Smooth muscle cell (in vitro differentiated cells): ENCODE measurements at regions not wholly inside any gene's neighbourhood (a gene's known extent, or its start where the extent isn't known, plus 50 kb on each side); places are given as distances from the start of the nearest gene placed in this dataset.

ENCODE experiments used
- DNase-seq: peaks from one replicate; lab custom pipeline; 2025; ENCODE audit not compliant: unreplicated experiment; lab: John Stamatoyannopoulos, UW
- H2AFZ ChIP-seq: fragments of 200-600 bp; sonication (generic); 2 replicates; pipeline ENCODE4 v1.6.0; 2016; ENCODE audit warnings: antibody characterized with exemption, low read depth, mild to moderate bottlenecking
- H3F3A ChIP-seq: fragments of 200-600 bp; sonication (generic); 2 replicates; pipeline ENCODE4 v1.6.0; 2017; ENCODE audit warnings: antibody characterized with exemption, low read depth
- H3K27ac ChIP-seq: fragments of 200-600 bp; sonication (generic); 2 replicates; pipeline ENCODE4 v1.5.1; 2016; ENCODE audit warnings: low read depth, mild to moderate bottlenecking
- H3K27me3 ChIP-seq: fragments of 200-600 bp; sonication (generic); 2 replicates; pipeline ENCODE4 v1.6.1; 2016; ENCODE audit warnings: low read depth, mild to moderate bottlenecking
- H3K36me3 ChIP-seq: fragments of 200-600 bp; sonication (generic); 2 replicates; pipeline ENCODE4 v1.5.1; 2016; ENCODE audit warnings: low read depth
- H3K4me1 ChIP-seq: fragments of 200-600 bp; sonication (generic); 2 replicates; pipeline ENCODE4 v1.5.1; 2016; ENCODE audit warnings: low read depth
- H3K4me2 ChIP-seq: fragments of 200-600 bp; sonication (generic); 2 replicates; pipeline ENCODE4 v1.6.0; 2016; ENCODE audit warnings: mild to moderate bottlenecking
- H3K4me3 ChIP-seq: fragments of 200-600 bp; sonication (generic); 2 replicates; pipeline ENCODE4 v1.5.1; 2016; ENCODE audit warnings: mild to moderate bottlenecking
- H3K79me2 ChIP-seq: fragments of 200-600 bp; sonication (generic); 2 replicates; pipeline ENCODE4 v1.6.0; 2016; ENCODE audit warnings: low read depth, mild to moderate bottlenecking
- H3K9ac ChIP-seq: fragments of 200-600 bp; sonication (generic); 2 replicates; pipeline ENCODE4 v1.6.0; 2016; ENCODE audit warnings: low read depth
- H3K9me3 ChIP-seq: fragments of 200-600 bp; sonication (generic); replicated peaks from 2 replicates; pipeline ENCODE4 v1.5.1; 2016; ENCODE audit warnings: low read depth
- H4K20me1 ChIP-seq: fragments of 200-600 bp; sonication (generic); 2 replicates; pipeline ENCODE4 v1.6.0; 2016; ENCODE audit warnings: low read depth
- WGBS: methylation state at CpG from one replicate; pipeline ENCODE4 v1.1.7; 2016; ENCODE audit warnings: low lambda C conversion rate; 5-methylcytosine and 5-hydroxymethylcytosine counted together
- TF ChIP-seq, protein P1 (sequence below): fragments of 200-600 bp; sonication (generic); IDR thresholded peaks from 2 replicates; pipeline ENCODE4 v1.5.1; 2017; ENCODE audit warnings: borderline replicate concordance, mild to moderate bottlenecking, antibody characterized with exemption; ENCODE audit not compliant: insufficient read depth, poor library complexity, severe bottlenecking

GRCh38 chr13:79194727-79195126 lies 211.3 kb downstream of the RBM26 start:
- Histone ChIP-seq H3K27me3 (no peaks in the 10 kb centered on the region), H3K27ac (no peak overlapping the region), H3K79me2 (no peaks in the 10 kb centered on the region), H3K9ac (no peak overlapping the region), H3K4me3 (no peak overlapping the region), H2AFZ (no peak overlapping the region), H3F3A (no peaks in the 10 kb centered on the region), H4K20me1 (no peaks in the 10 kb centered on the region), H3K4me1 (peaks cover 3% of the 10 kb centered on the region), H3K4me2 (no peak overlapping the region), H3K36me3 (no peaks in the 10 kb centered on the region), H3K9me3 (no peaks in the 10 kb centered on the region)
- TF ChIP-seq, protein P1, sequence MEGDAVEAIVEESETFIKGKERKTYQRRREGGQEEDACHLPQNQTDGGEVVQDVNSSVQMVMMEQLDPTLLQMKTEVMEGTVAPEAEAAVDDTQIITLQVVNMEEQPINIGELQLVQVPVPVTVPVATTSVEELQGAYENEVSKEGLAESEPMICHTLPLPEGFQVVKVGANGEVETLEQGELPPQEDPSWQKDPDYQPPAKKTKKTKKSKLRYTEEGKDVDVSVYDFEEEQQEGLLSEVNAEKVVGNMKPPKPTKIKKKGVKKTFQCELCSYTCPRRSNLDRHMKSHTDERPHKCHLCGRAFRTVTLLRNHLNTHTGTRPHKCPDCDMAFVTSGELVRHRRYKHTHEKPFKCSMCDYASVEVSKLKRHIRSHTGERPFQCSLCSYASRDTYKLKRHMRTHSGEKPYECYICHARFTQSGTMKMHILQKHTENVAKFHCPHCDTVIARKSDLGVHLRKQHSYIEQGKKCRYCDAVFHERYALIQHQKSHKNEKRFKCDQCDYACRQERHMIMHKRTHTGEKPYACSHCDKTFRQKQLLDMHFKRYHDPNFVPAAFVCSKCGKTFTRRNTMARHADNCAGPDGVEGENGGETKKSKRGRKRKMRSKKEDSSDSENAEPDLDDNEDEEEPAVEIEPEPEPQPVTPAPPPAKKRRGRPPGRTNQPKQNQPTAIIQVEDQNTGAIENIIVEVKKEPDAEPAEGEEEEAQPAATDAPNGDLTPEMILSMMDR = no peak
- WGBS = 94% methylated on average over 2 of the region's 2 CpGs
- no peak for DNase-seq

GRCh38 chr13:79194272-79194671 lies 211.8 kb downstream of the RBM26 start:
- Histone ChIP-seq H2AFZ (no peak overlapping the region), H3F3A (no peaks in the 10 kb centered on the region), H3K4me3 (no peak overlapping the region), H3K9me3 (no peaks in the 10 kb centered on the region), H3K4me1 (peaks cover 3% of the 10 kb centered on the region), H3K9ac (no peak overlapping the region), H3K4me2 (no peak overlapping the region), H3K79me2 (no peaks in the 10 kb centered on the region), H3K36me3 (no peaks in the 10 kb centered on the region), H3K27me3 (no peaks in the 10 kb centered on the region), H3K27ac (no peak overlapping the region), H4K20me1 (no peaks in the 10 kb centered on the region)
- WGBS = 92% methylated on average over 3 of the region's 3 CpGs
- TF ChIP-seq, protein P1 = no peak
- no peak for DNase-seq

DNA sequence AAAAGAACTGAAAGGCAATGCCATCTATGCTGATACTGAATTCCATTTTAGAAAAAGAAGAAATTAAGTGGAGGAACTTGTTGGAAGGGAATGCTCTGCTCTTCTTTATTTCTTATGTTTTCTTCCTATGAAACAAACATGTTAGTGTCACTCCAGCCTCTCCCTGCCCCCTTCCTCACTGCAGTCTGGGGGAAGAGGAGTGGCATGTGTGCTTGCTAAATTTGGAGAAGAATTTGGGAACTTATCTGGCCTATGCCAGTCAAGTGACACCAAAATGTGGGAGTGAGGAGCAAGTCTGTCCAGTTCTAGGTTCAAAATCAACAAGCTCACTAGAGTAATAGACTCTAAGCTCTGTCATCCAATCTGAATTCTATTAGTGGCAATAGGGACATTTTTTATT lies 214.6 kb downstream of the RBM26 start:
- Histone ChIP-seq H3K27me3 (no peaks in the 10 kb centered on the region), H3K27ac (no peak overlapping the region)

GRCh38 chr13:79190932-79191331 lies 215.1 kb downstream of the RBM26 start:
- Histone ChIP-seq H3K27ac (no peak overlapping the region), H3K27me3 (no peaks in the 10 kb centered on the region), H2AFZ (no peak overlapping the region), H3K9me3 (no peaks in the 10 kb centered on the region), H3K4me1 (no peaks in the 10 kb centered on the region), H3K36me3 (no peaks in the 10 kb centered on the region), H3K9ac (no peak overlapping the region), H3K79me2 (no peaks in the 10 kb centered on the region), H4K20me1 (no peaks in the 10 kb centered on the region), H3K4me2 (no peak overlapping the region), H3F3A (no peaks in the 10 kb centered on the region), H3K4me3 (no peak overlapping the region)
- 92% methylated on average over 2 of the region's 2 CpGs for WGBS
- DNase-seq = no peak
- TF ChIP-seq, protein P1 = no peak

More for the DNA sequence above, 214.6 kb downstream of the RBM26 start:
- no peak overlapping the region for H3K4me3 ChIP-seq
- no peak overlapping the region for H3K4me2 ChIP-seq
- no peaks in the 10 kb centered on the region for H3F3A ChIP-seq
- H3K79me2 ChIP-seq = no peaks in the 10 kb centered on the region
- no peak overlapping the region for H3K9ac ChIP-seq
- no peak for DNase-seq
- no peaks in the 10 kb centered on the region for H3K4me1 ChIP-seq
- H4K20me1 ChIP-seq = no peaks in the 10 kb centered on the region
- no peaks in the 10 kb centered on the region for H3K36me3 ChIP-seq
- TF ChIP-seq, protein P1 = no peak
- H3K9me3 ChIP-seq = no peaks in the 10 kb centered on the region
- H2AFZ ChIP-seq = no peak overlapping the region
